ENCODE measurements at regions not wholly inside any gene's neighbourhood (a gene's known extent, or its start where the extent isn't known, plus 50 kb on each side); places are given as distances from the start of the nearest gene placed in this dataset.

GRCh38 chr14:104382361-104383087 is 197.0 kb upstream of the C14orf180 start:
- H3K36me3 ChIP-seq (ENCODE audit: control insufficient read depth, insufficient read depth, low read length) = no peaks in the 10 kb centered on the region
- DNase-seq (ENCODE audit: low read depth in 2 of 2) = no peak
- TF ChIP-seq EZH2 (IDR thresholded peaks at IDR 0.05; ENCODE audit: low read length, missing control alignments) = no peak
- TF ChIP-seq, protein P1, sequence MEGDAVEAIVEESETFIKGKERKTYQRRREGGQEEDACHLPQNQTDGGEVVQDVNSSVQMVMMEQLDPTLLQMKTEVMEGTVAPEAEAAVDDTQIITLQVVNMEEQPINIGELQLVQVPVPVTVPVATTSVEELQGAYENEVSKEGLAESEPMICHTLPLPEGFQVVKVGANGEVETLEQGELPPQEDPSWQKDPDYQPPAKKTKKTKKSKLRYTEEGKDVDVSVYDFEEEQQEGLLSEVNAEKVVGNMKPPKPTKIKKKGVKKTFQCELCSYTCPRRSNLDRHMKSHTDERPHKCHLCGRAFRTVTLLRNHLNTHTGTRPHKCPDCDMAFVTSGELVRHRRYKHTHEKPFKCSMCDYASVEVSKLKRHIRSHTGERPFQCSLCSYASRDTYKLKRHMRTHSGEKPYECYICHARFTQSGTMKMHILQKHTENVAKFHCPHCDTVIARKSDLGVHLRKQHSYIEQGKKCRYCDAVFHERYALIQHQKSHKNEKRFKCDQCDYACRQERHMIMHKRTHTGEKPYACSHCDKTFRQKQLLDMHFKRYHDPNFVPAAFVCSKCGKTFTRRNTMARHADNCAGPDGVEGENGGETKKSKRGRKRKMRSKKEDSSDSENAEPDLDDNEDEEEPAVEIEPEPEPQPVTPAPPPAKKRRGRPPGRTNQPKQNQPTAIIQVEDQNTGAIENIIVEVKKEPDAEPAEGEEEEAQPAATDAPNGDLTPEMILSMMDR (conservative IDR thresholded peaks at IDR 0.05 in 1 of 2, IDR thresholded peaks at IDR 0.05 in 1 of 2; ENCODE audit: low read depth in 1 of 2, low read length in 2 of 2) = no peak
- no peak overlapping the region for H3K4me3 ChIP-seq (replicated peaks in 1 of 4; ENCODE audit: control extremely low read depth in 1 of 4, insufficient read depth in 1 of 4, low read depth in 3 of 4, low read length in 4 of 4)
- no peaks in the 10 kb centered on the region for H4K20me1 ChIP-seq (ENCODE audit: control insufficient read depth, extremely low read depth, insufficient read depth, low read length)
- no peaks in the 10 kb centered on the region for H3K9me3 ChIP-seq (ENCODE audit: control insufficient read depth, insufficient read depth, low read depth, low read length)
- H3K27me3 ChIP-seq (ENCODE audit: control insufficient read depth, insufficient read depth, low read length) = no peaks in the 10 kb centered on the region
- no peak overlapping the region for H3K27ac ChIP-seq (ENCODE audit: insufficient read depth, low read length)
- no peak overlapping the region for H2AFZ ChIP-seq (ENCODE audit: low read length)
- H3K9ac ChIP-seq (ENCODE audit: insufficient read depth, low read length) = no peak overlapping the region
- H3K4me2 ChIP-seq (ENCODE audit: extremely low read depth, insufficient read depth, low read length) = no peak overlapping the region
- no peaks in the 10 kb centered on the region for H3K4me1 ChIP-seq (ENCODE audit: control insufficient read depth, extremely low read depth, insufficient read depth, low read length)
- no peaks in the 10 kb centered on the region for H3K79me2 ChIP-seq (ENCODE audit: control insufficient read depth, insufficient read depth, low read length)

DNA sequence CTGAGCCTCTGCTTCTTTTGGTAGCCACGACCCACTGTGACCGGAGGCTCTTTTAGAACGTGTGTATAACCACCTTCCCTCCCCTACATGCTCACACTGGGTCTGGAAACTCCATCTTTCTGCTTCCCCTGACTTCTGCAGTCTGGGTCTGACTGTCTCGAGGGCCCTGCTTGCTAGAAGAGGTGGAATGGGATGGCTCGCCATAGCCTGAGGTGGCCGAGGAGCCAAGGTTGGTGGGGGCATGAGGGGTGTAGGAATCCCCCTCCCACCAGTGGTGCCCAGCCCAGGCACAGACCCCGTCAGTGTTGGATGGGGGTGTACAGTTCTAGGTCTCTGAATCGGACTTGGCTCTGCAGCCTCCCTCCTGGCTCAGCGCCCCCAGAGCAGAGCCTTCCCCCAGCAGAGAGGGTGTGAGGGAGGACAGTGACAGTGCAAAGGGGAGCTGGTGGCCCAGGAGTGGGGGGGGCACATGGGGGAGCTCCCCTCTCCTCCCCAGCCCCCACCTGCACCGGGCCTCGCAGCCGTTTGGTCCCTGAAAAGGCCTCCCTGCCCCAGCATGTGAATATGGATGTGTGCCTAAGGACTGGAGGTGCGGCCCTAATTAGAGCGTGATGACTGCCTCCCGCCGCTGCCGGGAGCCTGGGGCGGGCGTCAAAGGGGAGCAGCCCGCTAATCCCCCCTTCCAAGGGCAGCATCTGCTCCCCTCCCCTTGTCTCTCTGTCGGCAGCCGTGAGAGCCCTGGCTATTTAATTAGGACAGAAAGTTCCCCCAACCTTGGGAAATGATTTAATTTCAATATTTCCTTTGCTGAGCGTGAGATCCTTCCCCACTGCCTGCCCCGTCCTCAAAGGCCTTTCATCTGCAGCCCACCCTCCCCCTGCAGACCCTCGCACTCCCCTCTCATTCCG is 196.2 kb upstream of the C14orf180 start:
- no peak for DNase-seq (ENCODE audit: low read depth in 2 of 2)
- no peak overlapping the region for H3K4me3 ChIP-seq (replicated peaks in 1 of 4; ENCODE audit: control extremely low read depth in 1 of 4, insufficient read depth in 1 of 4, low read depth in 3 of 4, low read length in 4 of 4)

More for the DNA sequence above, 196.2 kb upstream of the C14orf180 start:
- Histone ChIP-seq H3K27me3 (ENCODE audit: control insufficient read depth, insufficient read depth, low read length) (no peaks in the 10 kb centered on the region), H3K79me2 (ENCODE audit: control insufficient read depth, insufficient read depth, low read length) (no peaks in the 10 kb centered on the region), H4K20me1 (ENCODE audit: control insufficient read depth, extremely low read depth, insufficient read depth, low read length) (no peaks in the 10 kb centered on the region), H3K27ac (ENCODE audit: insufficient read depth, low read length) (no peak overlapping the region), H3K9ac (ENCODE audit: insufficient read depth, low read length) (no peak overlapping the region), H3K9me3 (ENCODE audit: control insufficient read depth, insufficient read depth, low read depth, low read length) (no peaks in the 10 kb centered on the region), H2AFZ (ENCODE audit: low read length) (no peak overlapping the region), H3K36me3 (ENCODE audit: control insufficient read depth, insufficient read depth, low read length) (no peaks in the 10 kb centered on the region), H3K4me1 (ENCODE audit: control insufficient read depth, extremely low read depth, insufficient read depth, low read length) (no peaks in the 10 kb centered on the region), H3K4me2 (ENCODE audit: extremely low read depth, insufficient read depth, low read length) (no peak overlapping the region)
- TF ChIP-seq, protein P1 (conservative IDR thresholded peaks at IDR 0.05 in 1 of 2, IDR thresholded peaks at IDR 0.05 in 1 of 2; ENCODE audit: low read depth in 1 of 2, low read length in 2 of 2) = no peak
- no peak for TF ChIP-seq EZH2 (IDR thresholded peaks at IDR 0.05; ENCODE audit: low read length, missing control alignments)
